ENCODE measurements at regions not wholly inside any gene's neighbourhood (a gene's known extent, or its start where the extent isn't known, plus 50 kb on each side); places are given as distances from the start of the nearest gene placed in this dataset.

DNA sequence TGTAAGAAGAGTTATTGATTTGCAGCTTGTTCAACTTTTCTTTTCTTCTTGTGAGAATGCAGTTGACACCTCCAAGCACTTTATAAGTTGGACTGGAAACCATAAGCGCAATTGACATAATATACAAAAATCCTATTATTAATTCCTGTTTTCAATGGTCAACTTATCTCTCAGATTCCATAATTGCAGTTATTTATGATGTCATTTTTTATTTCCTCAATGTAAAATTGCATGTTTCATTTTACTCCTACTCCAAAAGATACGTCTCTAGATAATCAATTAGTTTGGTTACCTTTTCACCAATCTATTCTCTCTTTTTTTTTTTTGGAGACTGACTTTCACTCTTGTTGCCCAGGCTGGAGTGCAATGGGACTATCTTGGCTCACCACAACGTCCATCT is 1416.1 kb upstream of the CDH6 start:
- TF ChIP-seq ZBTB7A (IDR thresholded peaks at IDR 0.05; ENCODE audit: low read depth) = no peak

DNA sequence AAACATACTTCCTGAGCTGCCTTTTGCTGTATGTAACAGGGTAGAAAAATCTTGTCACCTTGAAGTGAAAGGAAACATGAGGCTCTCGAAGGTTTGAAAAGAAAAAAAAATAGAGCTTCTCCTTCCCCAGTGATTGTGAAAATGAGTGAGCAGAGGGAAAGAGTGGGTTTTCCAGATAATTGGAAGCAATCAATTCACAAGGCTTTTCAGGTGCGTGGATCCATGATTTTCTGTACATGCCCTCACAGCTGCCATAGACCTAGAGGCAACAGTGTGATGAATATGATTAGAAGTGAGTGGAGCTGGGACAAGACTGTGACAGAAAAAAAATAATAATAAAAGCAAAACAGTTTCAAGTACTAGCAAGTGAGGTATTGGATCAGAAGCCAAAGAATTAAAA is 1422.5 kb upstream of the CDH6 start:
- TF ChIP-seq, protein P1, sequence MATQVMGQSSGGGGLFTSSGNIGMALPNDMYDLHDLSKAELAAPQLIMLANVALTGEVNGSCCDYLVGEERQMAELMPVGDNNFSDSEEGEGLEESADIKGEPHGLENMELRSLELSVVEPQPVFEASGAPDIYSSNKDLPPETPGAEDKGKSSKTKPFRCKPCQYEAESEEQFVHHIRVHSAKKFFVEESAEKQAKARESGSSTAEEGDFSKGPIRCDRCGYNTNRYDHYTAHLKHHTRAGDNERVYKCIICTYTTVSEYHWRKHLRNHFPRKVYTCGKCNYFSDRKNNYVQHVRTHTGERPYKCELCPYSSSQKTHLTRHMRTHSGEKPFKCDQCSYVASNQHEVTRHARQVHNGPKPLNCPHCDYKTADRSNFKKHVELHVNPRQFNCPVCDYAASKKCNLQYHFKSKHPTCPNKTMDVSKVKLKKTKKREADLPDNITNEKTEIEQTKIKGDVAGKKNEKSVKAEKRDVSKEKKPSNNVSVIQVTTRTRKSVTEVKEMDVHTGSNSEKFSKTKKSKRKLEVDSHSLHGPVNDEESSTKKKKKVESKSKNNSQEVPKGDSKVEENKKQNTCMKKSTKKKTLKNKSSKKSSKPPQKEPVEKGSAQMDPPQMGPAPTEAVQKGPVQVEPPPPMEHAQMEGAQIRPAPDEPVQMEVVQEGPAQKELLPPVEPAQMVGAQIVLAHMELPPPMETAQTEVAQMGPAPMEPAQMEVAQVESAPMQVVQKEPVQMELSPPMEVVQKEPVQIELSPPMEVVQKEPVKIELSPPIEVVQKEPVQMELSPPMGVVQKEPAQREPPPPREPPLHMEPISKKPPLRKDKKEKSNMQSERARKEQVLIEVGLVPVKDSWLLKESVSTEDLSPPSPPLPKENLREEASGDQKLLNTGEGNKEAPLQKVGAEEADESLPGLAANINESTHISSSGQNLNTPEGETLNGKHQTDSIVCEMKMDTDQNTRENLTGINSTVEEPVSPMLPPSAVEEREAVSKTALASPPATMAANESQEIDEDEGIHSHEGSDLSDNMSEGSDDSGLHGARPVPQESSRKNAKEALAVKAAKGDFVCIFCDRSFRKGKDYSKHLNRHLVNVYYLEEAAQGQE (IDR thresholded peaks at IDR 0.05; ENCODE audit: low read depth) = no peak
- TF ChIP-seq ZBTB7A (IDR thresholded peaks at IDR 0.05; ENCODE audit: low read depth) (no peak), YY1 (IDR thresholded peaks at IDR 0.05; ENCODE audit: low read depth) (no peak), RAD21 (IDR thresholded peaks at IDR 0.05; ENCODE audit: low read depth) (no peak), EGR1 (IDR thresholded peaks at IDR 0.05) (no peak), TAF1 (IDR thresholded peaks at IDR 0.05; ENCODE audit: low read depth) (no peak), EP300 (IDR thresholded peaks at IDR 0.05; ENCODE audit: borderline replicate concordance) (no peak)

DNA sequence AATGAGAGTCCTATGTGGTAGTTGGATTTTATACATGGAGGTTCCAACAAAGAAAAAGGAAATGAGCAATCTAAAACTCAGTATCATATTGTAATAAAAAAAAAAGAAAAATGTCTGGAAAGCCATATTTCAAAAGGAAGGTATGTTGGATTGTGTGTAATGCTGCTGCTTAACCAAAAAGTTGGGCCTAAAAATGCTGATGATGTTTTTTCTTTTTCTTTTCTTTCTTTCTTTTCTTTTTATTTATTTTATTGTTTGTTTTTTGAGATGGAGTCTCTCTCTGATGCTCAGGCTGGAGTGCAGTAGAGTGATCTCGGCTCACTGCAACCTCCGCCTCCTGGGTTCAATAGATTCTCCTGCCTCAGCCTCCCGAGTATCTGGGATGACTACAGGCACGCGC is 1424.0 kb upstream of the CDH6 start:
- TF ChIP-seq, protein P2, sequence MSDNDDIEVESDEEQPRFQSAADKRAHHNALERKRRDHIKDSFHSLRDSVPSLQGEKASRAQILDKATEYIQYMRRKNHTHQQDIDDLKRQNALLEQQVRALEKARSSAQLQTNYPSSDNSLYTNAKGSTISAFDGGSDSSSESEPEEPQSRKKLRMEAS (IDR thresholded peaks at IDR 0.05) = no peak
- TF ChIP-seq NFIC (IDR thresholded peaks at IDR 0.05) (no peak), TEAD4 (IDR thresholded peaks at IDR 0.05) (no peak), CEBPB (IDR thresholded peaks at IDR 0.05) (no peak), EP300 (IDR thresholded peaks at IDR 0.05; ENCODE audit: borderline replicate concordance) (no peak), FOXM1 (IDR thresholded peaks at IDR 0.05; ENCODE audit: borderline replicate concordance, low read depth) (no peak), YY1 (IDR thresholded peaks at IDR 0.05; ENCODE audit: low read depth) (no peak), EGR1 (IDR thresholded peaks at IDR 0.05) (no peak)
- TF ChIP-seq, protein P1 (IDR thresholded peaks at IDR 0.05; ENCODE audit: low read depth) = no peak

DNA sequence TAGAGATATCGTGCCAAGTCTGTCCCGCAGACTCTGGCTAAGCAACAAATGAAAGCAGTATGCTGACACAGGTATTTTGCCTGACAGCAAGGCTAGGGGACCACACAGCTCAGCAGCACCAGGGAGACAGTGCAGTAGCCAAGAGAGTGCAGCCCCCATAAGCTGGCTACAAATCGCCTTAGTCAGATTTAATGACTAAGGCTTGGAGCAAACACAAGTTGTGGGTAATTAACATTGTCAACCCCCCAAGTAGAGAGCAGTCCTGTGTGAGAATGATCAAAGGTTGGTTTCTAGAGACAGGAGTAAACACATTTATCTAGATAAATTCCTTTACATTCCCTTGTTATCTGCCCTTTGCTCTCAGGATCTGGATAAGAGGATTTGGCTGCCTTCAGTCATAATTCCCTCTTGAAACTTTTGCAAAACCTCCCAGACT is 1434.5 kb upstream of the CDH6 start:
- TF ChIP-seq, protein P3, sequence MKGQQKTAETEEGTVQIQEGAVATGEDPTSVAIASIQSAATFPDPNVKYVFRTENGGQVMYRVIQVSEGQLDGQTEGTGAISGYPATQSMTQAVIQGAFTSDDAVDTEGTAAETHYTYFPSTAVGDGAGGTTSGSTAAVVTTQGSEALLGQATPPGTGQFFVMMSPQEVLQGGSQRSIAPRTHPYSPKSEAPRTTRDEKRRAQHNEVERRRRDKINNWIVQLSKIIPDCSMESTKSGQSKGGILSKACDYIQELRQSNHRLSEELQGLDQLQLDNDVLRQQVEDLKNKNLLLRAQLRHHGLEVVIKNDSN (IDR thresholded peaks at IDR 0.05) = no peak
- TF ChIP-seq EGR1 (IDR thresholded peaks at IDR 0.05) (no peak), FOXM1 (IDR thresholded peaks at IDR 0.05; ENCODE audit: borderline replicate concordance, low read depth) (no peak), TAF1 (IDR thresholded peaks at IDR 0.05; ENCODE audit: low read depth) (no peak), YY1 (IDR thresholded peaks at IDR 0.05; ENCODE audit: low read depth) (no peak), TCF12 (IDR thresholded peaks at IDR 0.05; ENCODE audit: low read depth) (no peak), CEBPB (IDR thresholded peaks at IDR 0.05) (no peak), ZBTB7A (IDR thresholded peaks at IDR 0.05; ENCODE audit: low read depth) (no peak), RAD21 (IDR thresholded peaks at IDR 0.05; ENCODE audit: low read depth) (no peak), TEAD4 (IDR thresholded peaks at IDR 0.05) (no peak), CREB1 (IDR thresholded peaks at IDR 0.05; ENCODE audit: low read depth) (no peak), EP300 (IDR thresholded peaks at IDR 0.05; ENCODE audit: borderline replicate concordance) (no peak), NFIC (IDR thresholded peaks at IDR 0.05) (no peak)
- TF ChIP-seq, protein P2 (IDR thresholded peaks at IDR 0.05) = no peak
- TF ChIP-seq, protein P1 (IDR thresholded peaks at IDR 0.05; ENCODE audit: low read depth) = no peak

DNA sequence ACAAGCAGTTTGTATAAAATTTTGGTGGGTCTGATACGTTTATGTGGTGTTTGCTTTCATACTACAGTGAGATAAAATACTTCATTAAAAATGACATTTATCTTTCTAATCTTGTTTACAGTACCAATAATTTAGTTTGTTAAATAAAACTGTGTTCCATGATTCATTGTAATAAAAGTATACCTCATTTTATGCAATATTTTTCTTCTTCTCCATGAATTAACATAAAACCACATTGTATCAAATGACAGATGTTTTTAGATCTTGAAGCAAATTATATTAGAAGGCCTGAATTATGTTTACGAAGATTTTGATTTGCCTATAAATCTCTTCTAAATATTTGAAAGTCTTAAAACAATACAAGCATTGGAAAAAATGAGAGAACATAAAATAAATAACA is 1443.0 kb upstream of the CDH6 start:
- TF ChIP-seq EGR1 (IDR thresholded peaks at IDR 0.05) = no peak
- no peak for TF ChIP-seq RAD21 (IDR thresholded peaks at IDR 0.05; ENCODE audit: low read depth)
- TF ChIP-seq, protein P1 (IDR thresholded peaks at IDR 0.05; ENCODE audit: low read depth) = no peak
- no peak for TF ChIP-seq TEAD4 (IDR thresholded peaks at IDR 0.05)
- TF ChIP-seq TCF12 (IDR thresholded peaks at IDR 0.05; ENCODE audit: low read depth) = no peak
- TF ChIP-seq EP300 (IDR thresholded peaks at IDR 0.05; ENCODE audit: borderline replicate concordance) = no peak
- TF ChIP-seq YY1 (IDR thresholded peaks at IDR 0.05; ENCODE audit: low read depth) = no peak
- no peak for TF ChIP-seq CEBPB (IDR thresholded peaks at IDR 0.05)

Measured in Ishikawa (cell line).